Stimulated activated CD8-positive, alpha-beta memory T cell treated with anti-CD3 and anti-CD28 coated beads, Interleukin-2, amount 100 ng/mL, for 1 hour (primary cell): ENCODE measurements at regions not wholly inside any gene's neighbourhood (a gene's known extent, or its start where the extent isn't known, plus 50 kb on each side); places are given as distances from the start of the nearest gene placed in this dataset.
"Not testable (repeated sequence)": the region's sequence is repeated elsewhere in the genome, so short reads cannot be mapped to it uniquely, and the experiment has no call there.

Experiments used
- DNase-seq, 2 donors: peaks; one replicate each; pipeline ENCODE4 v3.0.0-alpha.2; 2020; ENCODE audit warnings: low read depth in 2 of 2

DNA sequence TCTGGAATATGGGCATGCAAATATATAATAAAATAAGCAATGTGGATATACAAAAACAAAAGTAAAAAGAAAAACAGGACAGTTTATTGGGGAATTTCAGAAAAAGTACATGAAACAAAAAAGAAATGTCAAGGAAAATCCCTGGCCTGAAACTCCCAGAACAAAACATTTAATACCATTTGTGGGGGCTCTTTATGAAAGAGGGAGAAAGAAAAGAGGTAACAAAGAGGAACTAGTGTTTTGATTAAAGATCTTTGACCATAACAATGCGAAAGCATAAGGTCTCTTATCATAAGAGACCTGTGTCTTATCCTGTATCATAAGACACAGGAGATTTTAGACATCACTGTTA, 88.6 kb upstream of the ARID1B start:
- DNase-seq, result no peak

GRCh38 chr6:156687789-156688619, 89.2 kb upstream of the ARID1B start:
- no peak for DNase-seq

DNA sequence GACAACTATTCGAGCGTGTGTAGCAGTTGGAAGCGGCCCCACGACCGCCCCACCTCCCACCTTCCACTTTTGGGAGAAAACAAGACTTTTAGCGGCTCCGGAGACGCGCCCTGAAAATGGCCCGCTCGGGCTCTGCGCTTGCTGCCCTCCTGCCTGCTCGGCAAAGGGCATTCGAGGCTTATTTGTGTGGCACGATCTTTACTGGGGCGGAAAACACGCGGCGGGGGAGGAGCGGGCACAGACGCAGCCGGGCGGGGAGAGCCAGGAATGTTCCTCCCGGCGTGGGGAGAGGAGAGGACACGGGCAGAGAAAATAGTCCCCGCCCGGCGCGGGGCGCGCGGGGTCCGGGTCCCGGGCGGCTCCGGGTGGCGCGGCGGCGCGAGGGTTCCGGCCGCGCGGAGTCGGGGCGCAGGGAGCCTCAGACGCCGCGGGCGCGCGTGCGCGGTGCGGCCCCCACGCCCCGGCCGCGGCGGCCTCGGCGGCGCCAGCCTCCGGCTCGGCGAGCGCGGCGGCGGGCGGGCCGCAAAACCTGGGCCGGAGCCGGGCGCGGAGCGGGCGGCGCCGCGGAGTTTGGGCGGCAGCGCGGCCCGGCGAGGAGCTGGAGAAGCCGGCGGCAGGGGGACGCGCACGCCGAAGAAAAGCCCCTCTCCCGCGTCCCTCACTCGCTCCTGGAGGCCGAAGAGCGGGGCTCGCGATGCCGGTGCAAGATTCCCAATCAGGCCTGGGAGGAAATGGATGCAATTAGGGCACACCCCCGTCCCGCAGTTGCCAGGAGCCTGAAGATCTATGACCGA, 90.0 kb upstream of the ARID1B start:
- peak; percentile 44 to 58 for DNase-seq

GRCh38 chr6:156686301-156686994, 90.7 kb upstream of the ARID1B start:
- peak in 1 of 2 donors; percentile 14 for DNase-seq

DNA sequence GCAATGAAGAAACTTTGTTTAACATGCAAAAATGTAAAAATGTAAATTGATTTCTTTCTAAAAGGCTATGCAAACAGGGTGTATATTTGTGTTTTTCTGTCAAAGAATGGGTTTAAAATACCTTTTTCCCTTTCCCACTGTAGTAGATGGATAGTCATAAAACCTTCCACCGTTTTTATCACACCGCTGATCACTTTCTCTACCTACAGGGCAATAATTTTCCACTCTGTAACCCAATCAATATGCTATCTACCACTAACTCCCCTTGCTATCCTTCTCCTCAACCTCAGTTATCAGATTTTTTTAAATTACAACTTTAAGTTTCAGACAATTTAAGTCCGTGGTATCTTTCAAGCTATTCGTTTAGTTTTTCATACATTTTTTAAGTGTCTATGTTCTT, 91.4 kb upstream of the ARID1B start:
- no peak for DNase-seq

DNA sequence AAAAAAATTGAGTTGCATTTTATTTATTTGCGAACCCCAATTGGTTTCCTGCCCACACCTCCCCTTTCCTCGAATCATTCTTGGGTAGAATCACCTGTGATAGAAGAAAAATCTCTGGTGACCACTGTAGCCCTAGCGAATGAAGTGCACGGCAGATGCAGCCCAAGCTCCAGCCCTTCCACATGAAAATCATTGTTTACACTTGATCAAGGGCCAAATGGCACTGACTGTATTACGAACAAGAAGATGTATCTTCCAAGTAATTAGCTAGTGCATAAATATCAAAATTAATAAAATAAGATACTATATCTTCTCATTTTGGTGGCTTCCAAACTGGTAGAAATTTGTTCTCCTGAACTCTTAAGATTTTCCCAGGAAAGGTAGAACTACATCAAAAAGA, 93.4 kb upstream of the ARID1B start:
- no peak for DNase-seq

- no peak for DNase-seq
Observed at GRCh38 chr6:156676721-156677120, 100.5 kb upstream of the ARID1B start.

DNA sequence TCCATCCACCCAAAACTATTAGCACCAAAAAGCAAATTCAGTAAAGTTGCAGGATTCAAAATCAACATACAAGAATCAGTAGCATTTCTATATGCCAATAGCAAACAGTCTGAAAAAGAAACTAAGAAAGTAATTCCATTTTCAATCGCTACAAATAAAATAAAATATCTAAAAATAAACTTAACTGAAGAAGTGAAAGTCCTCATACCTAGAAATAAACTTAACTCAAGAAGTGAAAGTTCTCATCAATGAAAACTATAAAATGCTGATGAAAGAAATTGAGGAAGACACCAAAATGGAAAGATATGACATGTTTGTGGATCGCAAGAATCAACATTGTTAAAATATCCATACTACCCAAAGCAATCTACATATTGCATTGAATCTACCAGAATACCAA, 103.0 kb upstream of the ARID1B start:
- no peak for DNase-seq

GRCh38 chr6:156670097-156670496, 107.1 kb upstream of the ARID1B start:
- not testable (repeated sequence) for DNase-seq

GRCh38 chr6:156662025-156662445, 115.1 kb upstream of the ARID1B start:
- DNase-seq, result peak in 1 of 2 donors; percentile 47

GRCh38 chr6:156660389-156660788, 116.8 kb upstream of the ARID1B start:
- DNase-seq, result no peak

DNA sequence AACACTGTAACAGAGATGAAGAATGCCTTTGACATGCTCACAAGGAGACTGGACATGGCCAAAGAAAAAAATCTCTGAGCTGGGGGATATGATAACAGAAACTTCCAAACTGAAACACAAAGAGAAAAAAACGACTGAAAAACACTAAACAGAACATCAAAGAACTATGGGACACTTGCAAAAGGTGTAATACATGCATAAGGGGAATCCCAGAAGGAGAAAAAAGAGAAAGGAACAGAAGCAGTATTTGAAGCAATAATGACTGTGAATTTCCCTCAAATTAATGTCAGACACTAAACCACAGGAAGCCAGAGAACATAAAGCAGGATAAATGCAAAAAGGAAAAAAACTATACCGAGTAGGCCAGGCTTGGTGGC, 117.4 kb upstream of the ARID1B start:
- no peak for DNase-seq

DNA sequence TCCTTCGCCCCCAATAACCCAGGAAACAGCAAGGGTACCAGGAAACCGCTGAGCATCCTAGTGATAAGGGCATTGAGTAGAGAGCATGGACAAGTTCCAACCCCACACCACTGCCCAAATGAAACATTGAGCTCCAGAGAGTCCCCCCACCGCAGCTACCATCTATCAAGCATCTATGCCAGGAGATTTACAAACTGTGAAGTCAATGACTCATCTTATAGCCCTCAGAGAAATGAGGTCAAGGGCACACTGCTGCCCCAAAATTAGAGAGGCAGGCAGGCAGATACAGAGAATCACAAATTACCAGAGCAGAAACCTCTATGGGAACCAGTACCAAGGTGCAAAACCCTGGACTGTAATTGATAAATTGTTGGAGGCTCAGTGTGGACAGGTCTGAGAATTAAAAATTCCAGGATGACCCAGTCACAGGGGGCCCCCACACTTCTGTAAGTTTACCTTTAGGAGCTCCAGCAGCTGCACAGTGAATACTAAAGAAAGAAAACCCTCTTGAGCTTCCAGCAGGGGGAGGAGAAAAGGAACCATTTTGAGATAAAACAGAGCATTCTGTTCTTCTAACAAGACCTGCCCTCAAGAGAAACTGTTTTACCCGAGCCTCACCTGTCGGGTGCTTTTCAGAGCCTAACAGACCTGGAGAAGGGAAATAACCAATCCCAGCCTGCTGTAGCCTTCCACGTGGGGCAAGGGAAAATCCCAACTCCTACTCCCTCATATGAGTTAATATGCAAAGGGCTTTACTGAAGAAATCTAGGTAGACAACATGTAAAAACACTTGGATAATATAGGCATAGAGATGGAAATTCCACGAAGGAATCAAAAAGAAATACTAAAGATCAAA, 118.0 kb upstream of the ARID1B start:
- DNase-seq, result no peak

GRCh38 chr6:156658186-156658965, 118.8 kb upstream of the ARID1B start:
- no peak for DNase-seq

- DNase-seq, result no peak
Observed at GRCh38 chr6:156657296-156657695, 119.9 kb upstream of the ARID1B start.

DNA sequence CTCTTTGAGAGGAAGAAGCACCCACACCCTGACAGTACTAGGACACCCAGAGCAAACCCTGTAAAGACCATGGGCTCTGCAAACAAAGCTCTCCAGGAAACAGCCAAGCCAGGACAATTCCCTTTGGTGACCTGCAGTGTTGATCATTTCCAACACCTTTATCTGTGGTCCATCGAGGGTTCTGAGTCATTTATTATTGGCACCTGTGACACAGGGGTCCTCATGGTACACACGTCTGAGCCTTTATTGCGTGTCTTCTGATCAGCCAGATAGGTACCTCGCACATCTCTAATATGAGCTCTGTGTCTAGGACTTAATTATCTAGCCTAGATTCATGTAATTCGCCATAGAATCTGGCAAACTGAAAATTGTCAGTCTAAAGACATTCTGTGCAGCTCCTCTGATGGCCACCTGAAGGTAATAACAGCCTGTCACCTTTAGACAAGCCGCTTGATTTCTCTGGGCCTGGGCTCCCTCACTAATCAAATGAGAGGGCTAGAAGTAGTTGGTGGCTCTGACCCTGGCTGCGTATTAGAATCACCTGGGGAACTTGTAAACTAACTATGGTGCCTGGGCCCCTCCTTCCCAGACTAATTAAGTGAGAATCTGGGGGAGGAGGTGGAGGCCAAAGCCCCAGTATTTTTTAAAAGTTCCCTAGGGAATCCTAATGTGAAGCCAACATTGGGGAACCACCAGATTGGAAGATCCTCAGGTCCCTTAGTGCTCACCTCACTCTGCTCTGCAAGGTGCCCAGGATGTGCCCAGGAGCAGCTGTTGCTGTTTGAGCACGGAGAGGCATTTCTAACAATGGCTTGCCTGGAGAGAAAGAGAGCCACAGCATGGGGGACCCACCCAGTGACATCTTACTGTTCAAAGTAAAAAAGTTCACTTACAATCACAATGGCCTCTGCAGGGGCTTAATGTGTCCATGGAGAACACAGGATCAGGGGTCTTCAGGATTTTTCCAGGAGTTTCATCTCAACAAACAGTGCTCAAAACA, 122.0 kb upstream of the ARID1B start:
- no peak for DNase-seq

- no peak for DNase-seq
Observed at GRCh38 chr6:156652231-156652750, 124.9 kb upstream of the ARID1B start.

GRCh38 chr6:156651486-156651885, 125.7 kb upstream of the ARID1B start:
- no peak for DNase-seq

- DNase-seq, result no peak
Observed at GRCh38 chr6:156650896-156651390, 126.2 kb upstream of the ARID1B start.
